GM12878 (cell line): ENCODE measurements at regions not wholly inside any gene's neighbourhood (a gene's known extent, or its start where the extent isn't known, plus 50 kb on each side); places are given as distances from the start of the nearest gene placed in this dataset.

ENCODE experiments used
- ATAC-seq: fragments of 200-7000 bp; cut with Tn5 transposase; 3 replicates; pipeline ENCODE4 v1.9.1; 2020; ENCODE audit warnings: mild to moderate bottlenecking, moderate library complexity
- BruUV-seq: library from RNA; stranded (reverse); fragments of 400-500 nt; replicated peaks from 2 replicates; lab custom pipeline; 2021; lab: Mats Ljungman, UMichigan
- CTCF ChIA-PET: fragments of 300-600 bp; sonication (Branson Sonifier 250); formaldehyde crosslinking; extraction: SDS; loops from one replicate; lab custom pipeline; 2021; ENCODE audit warnings: inconsistent platforms; lab: Yijun Ruan, JAX
- POLR2A ChIA-PET: fragments of 350-600 bp; formaldehyde crosslinking; extraction: SDS; loops from one replicate; lab custom pipeline; 2021; ENCODE audit warnings: inconsistent platforms; lab: Charles Lee
- RAD21 ChIA-PET: fragments of 300-600 bp; sonication (Branson Sonifier 250); formaldehyde crosslinking; loops from one replicate; lab custom pipeline; 2023; ENCODE audit warnings: antibody characterized with exemption; ENCODE audit not compliant: unreplicated experiment; lab: Charles Lee
- SMC1A ChIA-PET: fragments of 300-600 bp; sonication (Branson Sonifier 250); formaldehyde crosslinking; loops from one replicate; lab custom pipeline; 2023; ENCODE audit not compliant: unreplicated experiment, uncharacterized antibody; lab: Charles Lee
- DNase-seq: peaks from one replicate; pipeline ENCODE4 v3.0.0-alpha.2; 2011; ENCODE audit warnings: low read depth, low spot score
- FAIRE-seq: peaks from 3 replicates; lab custom pipeline; 2011; peaks lifted over from hg19 to GRCh38; lab: Jason Lieb, UNC
- H2AFZ ChIP-seq: 2 replicates; pipeline ENCODE4 v1.6.0; 2011; ENCODE audit warnings: low read depth, low read length, control low read depth; ENCODE audit not compliant: control insufficient read depth
- H3K27ac ChIP-seq: 2 replicates; pipeline ENCODE4 v1.5.1; 2011; ENCODE audit warnings: control low read depth; ENCODE audit not compliant: control insufficient read depth, insufficient read depth
- H3K27me3 ChIP-seq, 2 experiments: replicated peaks in 1 of 2; 2 replicates each; pipeline versions ENCODE4 v1.6.0 to v1.6.1; 2011; ENCODE audit warnings: low read length in 1 of 2; ENCODE audit not compliant: control insufficient read depth in 2 of 2, insufficient read depth in 2 of 2
- H3K36me3 ChIP-seq, 2 experiments: 2 replicates each; pipeline ENCODE4 v1.5.1; 2011; ENCODE audit warnings: low read length in 1 of 2; ENCODE audit not compliant: control insufficient read depth in 2 of 2, insufficient read depth in 2 of 2
- H3K4me1 ChIP-seq: 2 replicates; pipeline ENCODE4 v1.6.1; 2011; ENCODE audit warnings: mild to moderate bottlenecking, low read length, moderate library complexity, mixed read lengths; ENCODE audit not compliant: control insufficient read depth, insufficient read depth
- H3K4me2 ChIP-seq: 2 replicates; pipeline ENCODE4 v1.6.0; 2011; ENCODE audit warnings: control low read depth; ENCODE audit not compliant: control insufficient read depth, insufficient read depth
- H3K4me3 ChIP-seq: fragments of 200-600 bp; sonication (generic); 2 replicates; pipeline ENCODE4 v1.5.1; 2016
- H3K79me2 ChIP-seq: 2 replicates; pipeline ENCODE4 v1.6.0; 2011; ENCODE audit warnings: low read length; ENCODE audit not compliant: control insufficient read depth, insufficient read depth
- H3K9ac ChIP-seq: 2 replicates; pipeline ENCODE4 v1.8.0; 2011; ENCODE audit warnings: low read length, control low read depth, mixed read lengths; ENCODE audit not compliant: control insufficient read depth, insufficient read depth
- H3K9me3 ChIP-seq: replicated peaks from 3 replicates; pipeline ENCODE4 v1.5.1; 2011; ENCODE audit warnings: mild to moderate bottlenecking, low read length; ENCODE audit not compliant: control insufficient read depth, insufficient read depth
- H4K20me1 ChIP-seq: 2 replicates; pipeline ENCODE4 v1.6.0; 2011; ENCODE audit not compliant: control insufficient read depth, insufficient read depth
- ATF2 ChIP-seq: IDR thresholded peaks from 2 replicates; pipeline ENCODE4 v1.6.1; 2012; ENCODE audit warnings: low read length, inconsistent platforms
- CBFB ChIP-seq: IDR thresholded peaks from 2 replicates; pipeline ENCODE4 v1.6.1; 2016; ENCODE audit warnings: antibody characterized with exemption, low read depth
- E4F1 ChIP-seq: fragments of 450-650 bp; IDR thresholded peaks from 2 replicates; pipeline ENCODE4 v1.6.1; 2018; ENCODE audit warnings: borderline replicate concordance, mild to moderate bottlenecking; ENCODE audit not compliant: partially characterized antibody
- IKZF2 ChIP-seq, 2 experiments: fragments of 450-650 bp; IDR thresholded peaks; 2 replicates each; pipeline ENCODE4 v1.6.1; 2017; ENCODE audit warnings: mild to moderate bottlenecking in 2 of 2, moderate library complexity in 2 of 2
- IRF5 ChIP-seq: fragments of 450-650 bp; IDR thresholded peaks from 2 replicates; pipeline ENCODE4 v1.6.1; 2017; ENCODE audit warnings: borderline replicate concordance
- NR2C1 ChIP-seq: fragments of 450-650 bp; IDR thresholded peaks from 2 replicates; pipeline ENCODE4 v1.6.1; 2017; ENCODE audit warnings: antibody characterized with exemption, mild to moderate bottlenecking, moderate library complexity
- NR2F1 ChIP-seq: fragments of 450-650 bp; conservative IDR thresholded peaks from 2 replicates; pipeline ENCODE4 v1.6.1; 2017; ENCODE audit warnings: mild to moderate bottlenecking
- POLR2A ChIP-seq: IDR thresholded peaks from 2 replicates; pipeline ENCODE4 v1.6.1; 2011; ENCODE audit warnings: low read depth, mild to moderate bottlenecking, low read length
- POU2F2 ChIP-seq: IDR thresholded peaks from 3 replicates; pipeline ENCODE4 v1.6.1; 2011; ENCODE audit warnings: low read depth, mild to moderate bottlenecking, low read length, borderline replicate concordance
- SMARCA5 ChIP-seq: fragments of 450-650 bp; IDR thresholded peaks from 2 replicates; pipeline ENCODE4 v1.6.1; 2017; ENCODE audit warnings: mild to moderate bottlenecking
- TCF3 ChIP-seq: IDR thresholded peaks from 2 replicates; pipeline ENCODE4 v1.6.1; 2012; ENCODE audit warnings: low read depth, mild to moderate bottlenecking, low read length, borderline replicate concordance; ENCODE audit not compliant: insufficient read depth
- USF2 ChIP-seq: IDR thresholded peaks from 2 replicates; pipeline ENCODE4 v1.6.1; 2011; ENCODE audit warnings: low read depth, low read length, improper control_type of control experiment, borderline replicate concordance
- WGBS: methylation state at CpG from one replicate; pipeline ENCODE4 v1.1.6; 2016; ENCODE audit warnings: low lambda C conversion rate; ENCODE audit not compliant: insufficient replicate concordance, insufficient coverage; ENCODE audit errors: missing lambda C conversion rate; 5-methylcytosine and 5-hydroxymethylcytosine counted together
- in situ Hi-C: fragments of 300-500 bp; cut with MboI; formaldehyde crosslinking; loops from 9 replicates; pipeline ENCODE4 v1.14.3; 2018; ENCODE audit warnings: mixed read lengths
- intact Hi-C: fragments of 100-400 bp; cut with micrococcal nuclease; formaldehyde crosslinking; loops from one replicate; pipeline ENCODE4 v1.14.2; 2022; ENCODE audit not compliant: unreplicated experiment

- no peaks in the 10 kb centered on the region for H3K9me3 ChIP-seq
- BruUV-seq, result no TSS peak
- SMC1A ChIA-PET, result no interaction called here
- intact Hi-C loops (no loop called here), in situ Hi-C loops (no loop called here)
- RAD21 ChIA-PET, result no interaction called here
- POLR2A ChIA-PET, result no interaction called here
- no peak for DNase-seq
- no peak overlapping the region for H3K4me3 ChIP-seq
- FAIRE-seq, result no peak
- CTCF ChIA-PET, result no interaction called here
- H3K4me2 ChIP-seq, result no peak overlapping the region
- H3K27me3 ChIP-seq, result no peaks in the 10 kb centered on the region; a peak in 2 of 4 replicates
- TF ChIP-seq SMARCA5 (no peak), USF2 (no peak), IRF5 (no peak), IKZF2 (IDR thresholded peaks at IDR 0.05) (no peak), E4F1 (no peak), POU2F2 (no peak), ATF2 (no peak), POLR2A (no peak), NR2C1 (no peak), CBFB (no peak), NR2F1 (no peak), TCF3 (no peak)
- no peak overlapping the region for H3K27ac ChIP-seq
- H3K79me2 ChIP-seq, result no peaks in the 10 kb centered on the region
- WGBS, result 11% methylated on average over 4 of the region's 4 CpGs
- H2AFZ ChIP-seq, result no peak overlapping the region
- H3K9ac ChIP-seq, result no peak overlapping the region
- no peak for ATAC-seq
- no peaks in the 10 kb centered on the region for H3K36me3 ChIP-seq
- H4K20me1 ChIP-seq, result no peaks in the 10 kb centered on the region
- no peaks in the 10 kb centered on the region for H3K4me1 ChIP-seq
These were observed 55.8 kb upstream of the TANC2 start for GRCh38 chr17:62910277-62910676.
